DOHH2 (cell line): ENCODE measurements at regions not wholly inside any gene's neighbourhood (a gene's known extent, or its start where the extent isn't known, plus 50 kb on each side); places are given as distances from the start of the nearest gene placed in this dataset.

Source experiments
- H3F3A ChIP-seq: fragments of 200-600 bp; sonication (generic), shearing (Covaris generic); 2 replicates; pipeline ENCODE4 v1.6.0; 2016; ENCODE audit warnings: antibody characterized with exemption, mild to moderate bottlenecking; ENCODE audit not compliant: control insufficient read depth, insufficient read depth
- H3K27ac ChIP-seq: fragments of 200-600 bp; sonication (generic); 2 replicates; pipeline ENCODE4 v1.5.1; 2014; ENCODE audit warnings: low read depth, mild to moderate bottlenecking, low read length, moderate library complexity
- H3K27me3 ChIP-seq: fragments of 200-600 bp; sonication (generic); 2 replicates; pipeline ENCODE4 v1.6.1; 2014; ENCODE audit warnings: mild to moderate bottlenecking, low read length, mixed read lengths; ENCODE audit not compliant: control insufficient read depth
- H3K36me3 ChIP-seq: fragments of 200-600 bp; sonication (generic); 2 replicates; pipeline ENCODE4 v1.6.1; 2014; ENCODE audit warnings: mild to moderate bottlenecking, low read length, moderate library complexity, mixed read lengths; ENCODE audit not compliant: control insufficient read depth
- H3K4me1 ChIP-seq: fragments of 200-600 bp; sonication (generic); 2 replicates; pipeline ENCODE4 v1.6.1; 2014; ENCODE audit warnings: mild to moderate bottlenecking, low read length, mixed read lengths; ENCODE audit not compliant: control insufficient read depth
- H3K4me2 ChIP-seq: fragments of 200-600 bp; sonication (generic); 2 replicates; pipeline ENCODE4 v1.6.0; 2014; ENCODE audit warnings: mild to moderate bottlenecking, low read length, moderate library complexity
- H3K4me3 ChIP-seq: fragments of 200-600 bp; sonication (generic); 2 replicates; pipeline ENCODE4 v1.5.1; 2014; ENCODE audit warnings: mild to moderate bottlenecking, low read length, mixed read lengths
- H3K79me2 ChIP-seq: fragments of 200-600 bp; sonication (generic); 2 replicates; pipeline ENCODE4 v1.6.1; 2014; ENCODE audit warnings: mild to moderate bottlenecking, low read length, mixed read lengths; ENCODE audit not compliant: control insufficient read depth
- H3K9me2 ChIP-seq: fragments of 200-600 bp; sonication (generic); replicated peaks from 2 replicates; pipeline ENCODE4 v1.6.1; 2014; ENCODE audit warnings: mild to moderate bottlenecking, low read length, mixed read lengths; ENCODE audit not compliant: control insufficient read depth
- H3K9me3 ChIP-seq: fragments of 200-600 bp; sonication (generic); 2 replicates; pipeline ENCODE4 v1.6.1; 2014; ENCODE audit warnings: antibody characterized with exemption, low read length, mixed read lengths; ENCODE audit not compliant: control insufficient read depth, insufficient read depth
- H4K20me1 ChIP-seq: fragments of 200-600 bp; sonication (generic); 2 replicates; pipeline ENCODE4 v1.6.0; 2014; ENCODE audit warnings: low read depth, mild to moderate bottlenecking, antibody characterized with exemption, low read length, moderate library complexity; ENCODE audit not compliant: control insufficient read depth, insufficient read depth
- EZH2phosphoT487 ChIP-seq: fragments of 200-600 bp; sonication (generic); IDR thresholded peaks from 2 replicates; pipeline ENCODE4 v1.6.1; 2017; ENCODE audit warnings: borderline replicate concordance, mild to moderate bottlenecking, antibody characterized with exemption, low read length, moderate library complexity, mixed read lengths
- TF ChIP-seq, protein P1 (sequence below): fragments of 200-600 bp; sonication (generic); IDR thresholded peaks from one replicate; pipeline ENCODE4 v1.5.1; 2014; ENCODE audit warnings: antibody characterized with exemption, mild to moderate bottlenecking, low read depth, low read length; ENCODE audit not compliant: poor library complexity, severe bottlenecking

DNA sequence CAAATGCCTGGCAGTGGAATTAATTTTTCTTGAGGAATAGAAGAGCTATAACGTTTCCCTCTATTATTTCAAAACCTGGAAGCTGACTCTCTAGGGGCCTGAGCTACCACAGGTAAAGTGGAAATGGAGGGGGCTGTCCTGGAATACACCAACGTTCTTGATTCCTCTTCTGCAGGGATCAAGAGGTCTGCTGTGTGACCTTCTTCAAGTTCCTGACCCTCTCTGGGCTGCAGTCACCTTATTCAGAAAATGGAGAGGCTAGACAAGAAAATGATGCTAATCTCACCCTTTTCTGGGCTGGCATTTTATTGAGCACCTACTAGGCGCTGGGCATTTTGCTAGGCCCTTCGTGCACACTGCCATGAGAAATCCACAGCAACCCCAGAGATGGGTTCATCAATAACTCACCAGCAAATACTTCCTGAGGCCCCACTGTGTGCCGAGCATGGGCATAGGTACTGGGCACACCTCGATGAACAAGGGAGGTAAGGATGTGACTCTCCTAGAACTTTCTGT is 55.2 kb upstream of the DLK1 start:
- Histone ChIP-seq H3K4me3 (no peak overlapping the region), H3K27ac (no peak overlapping the region), H3K4me2 (no peak overlapping the region), H3K4me1 (no peaks in the 10 kb centered on the region), H3K9me2 (no peaks in the 10 kb centered on the region), H4K20me1 (no peaks in the 10 kb centered on the region), H3F3A (no peaks in the 10 kb centered on the region), H3K36me3 (no peaks in the 10 kb centered on the region), H3K27me3 (no peaks in the 10 kb centered on the region), H3K9me3 (no peaks in the 10 kb centered on the region), H3K79me2 (no peaks in the 10 kb centered on the region)
- TF ChIP-seq, protein P1, sequence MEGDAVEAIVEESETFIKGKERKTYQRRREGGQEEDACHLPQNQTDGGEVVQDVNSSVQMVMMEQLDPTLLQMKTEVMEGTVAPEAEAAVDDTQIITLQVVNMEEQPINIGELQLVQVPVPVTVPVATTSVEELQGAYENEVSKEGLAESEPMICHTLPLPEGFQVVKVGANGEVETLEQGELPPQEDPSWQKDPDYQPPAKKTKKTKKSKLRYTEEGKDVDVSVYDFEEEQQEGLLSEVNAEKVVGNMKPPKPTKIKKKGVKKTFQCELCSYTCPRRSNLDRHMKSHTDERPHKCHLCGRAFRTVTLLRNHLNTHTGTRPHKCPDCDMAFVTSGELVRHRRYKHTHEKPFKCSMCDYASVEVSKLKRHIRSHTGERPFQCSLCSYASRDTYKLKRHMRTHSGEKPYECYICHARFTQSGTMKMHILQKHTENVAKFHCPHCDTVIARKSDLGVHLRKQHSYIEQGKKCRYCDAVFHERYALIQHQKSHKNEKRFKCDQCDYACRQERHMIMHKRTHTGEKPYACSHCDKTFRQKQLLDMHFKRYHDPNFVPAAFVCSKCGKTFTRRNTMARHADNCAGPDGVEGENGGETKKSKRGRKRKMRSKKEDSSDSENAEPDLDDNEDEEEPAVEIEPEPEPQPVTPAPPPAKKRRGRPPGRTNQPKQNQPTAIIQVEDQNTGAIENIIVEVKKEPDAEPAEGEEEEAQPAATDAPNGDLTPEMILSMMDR = no peak
- TF ChIP-seq EZH2phosphoT487 = no peak

DNA sequence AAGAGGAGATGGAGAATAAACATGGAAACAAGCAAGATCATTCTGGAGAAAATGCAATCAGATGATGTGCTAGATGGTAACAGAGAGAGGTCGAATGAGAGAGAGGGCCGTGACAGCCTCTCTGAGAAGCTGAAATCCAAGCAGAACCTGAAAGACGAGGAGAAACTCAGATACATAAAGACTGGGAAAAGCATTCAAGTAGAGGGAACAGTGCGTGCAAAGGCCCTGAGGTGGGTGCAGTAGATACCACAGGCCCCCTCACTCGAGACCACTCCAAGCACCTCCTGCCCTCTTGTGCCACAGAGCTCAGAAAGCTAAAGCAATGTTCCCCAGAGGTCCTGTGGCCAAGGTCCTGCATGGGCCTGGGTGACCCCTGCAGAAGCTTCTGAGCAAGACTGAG is 54.8 kb upstream of the DLK1 start:
- H3K4me1 ChIP-seq = no peaks in the 10 kb centered on the region
- TF ChIP-seq, protein P1 = no peak
- TF ChIP-seq EZH2phosphoT487 = no peak

DNA sequence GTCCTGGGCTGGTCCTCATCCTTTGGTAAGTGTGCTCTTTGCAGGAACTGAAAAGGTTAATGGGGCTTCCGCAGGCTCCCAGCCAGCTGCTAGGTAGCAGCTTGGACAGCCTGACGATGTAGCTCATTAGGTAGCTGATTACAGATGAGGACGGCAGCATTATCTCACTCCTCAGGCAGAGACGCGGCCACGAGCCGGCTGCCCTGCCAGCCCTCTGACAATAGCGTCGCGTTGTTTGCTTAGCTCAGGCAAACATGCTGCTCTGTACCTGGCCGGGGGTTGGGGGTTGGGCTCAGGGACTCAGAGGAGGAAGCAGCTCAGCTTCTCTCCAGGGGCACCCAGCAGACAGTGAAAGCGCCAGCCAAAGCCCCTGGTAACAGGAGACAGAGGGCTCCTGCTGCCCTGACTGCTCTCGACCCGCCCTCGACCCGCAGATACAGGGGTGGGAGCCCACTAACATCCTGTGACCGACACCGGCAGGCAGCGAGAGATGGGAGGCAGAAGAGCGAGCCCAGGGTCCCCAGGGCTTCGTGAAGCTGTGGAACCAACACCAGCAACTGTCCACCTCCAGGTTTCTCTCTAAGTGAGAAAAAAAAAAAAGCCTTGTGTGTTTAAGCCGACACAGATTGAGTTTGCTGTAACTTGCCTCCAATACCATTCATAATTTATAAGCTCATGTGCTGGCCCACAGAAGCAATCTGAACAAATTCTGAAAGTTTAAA is 53.4 kb upstream of the DLK1 start:
- no peaks in the 10 kb centered on the region for H3K27me3 ChIP-seq
- no peak overlapping the region for H3K27ac ChIP-seq
- H3K36me3 ChIP-seq = no peaks in the 10 kb centered on the region
- TF ChIP-seq, protein P1 = no peak
- no peak for TF ChIP-seq EZH2phosphoT487
- H3K4me2 ChIP-seq = no peak overlapping the region
- H3K9me3 ChIP-seq = no peaks in the 10 kb centered on the region
- no peak overlapping the region for H3K4me3 ChIP-seq
- no peaks in the 10 kb centered on the region for H4K20me1 ChIP-seq
- no peaks in the 10 kb centered on the region for H3K9me2 ChIP-seq
- H3K79me2 ChIP-seq = no peaks in the 10 kb centered on the region
- H3K4me1 ChIP-seq = no peaks in the 10 kb centered on the region
- no peaks in the 10 kb centered on the region for H3F3A ChIP-seq

More for the DNA sequence above, 54.8 kb upstream of the DLK1 start:
- H4K20me1 ChIP-seq = no peaks in the 10 kb centered on the region
- H3K4me2 ChIP-seq = no peak overlapping the region
- no peaks in the 10 kb centered on the region for H3K27me3 ChIP-seq
- no peaks in the 10 kb centered on the region for H3K36me3 ChIP-seq
- no peaks in the 10 kb centered on the region for H3K9me3 ChIP-seq
- no peak overlapping the region for H3K27ac ChIP-seq
- no peaks in the 10 kb centered on the region for H3K9me2 ChIP-seq
- no peak overlapping the region for H3K4me3 ChIP-seq
- H3F3A ChIP-seq = no peaks in the 10 kb centered on the region
- no peaks in the 10 kb centered on the region for H3K79me2 ChIP-seq
